ENCODE measurements at regions not wholly inside any gene's neighbourhood (a gene's known extent, or its start where the extent isn't known, plus 50 kb on each side); places are given as distances from the start of the nearest gene placed in this dataset.
"Not testable (repeated sequence)": the region's sequence is repeated elsewhere in the genome, so short reads cannot be mapped to it uniquely, and the experiment has no call there.

DNA sequence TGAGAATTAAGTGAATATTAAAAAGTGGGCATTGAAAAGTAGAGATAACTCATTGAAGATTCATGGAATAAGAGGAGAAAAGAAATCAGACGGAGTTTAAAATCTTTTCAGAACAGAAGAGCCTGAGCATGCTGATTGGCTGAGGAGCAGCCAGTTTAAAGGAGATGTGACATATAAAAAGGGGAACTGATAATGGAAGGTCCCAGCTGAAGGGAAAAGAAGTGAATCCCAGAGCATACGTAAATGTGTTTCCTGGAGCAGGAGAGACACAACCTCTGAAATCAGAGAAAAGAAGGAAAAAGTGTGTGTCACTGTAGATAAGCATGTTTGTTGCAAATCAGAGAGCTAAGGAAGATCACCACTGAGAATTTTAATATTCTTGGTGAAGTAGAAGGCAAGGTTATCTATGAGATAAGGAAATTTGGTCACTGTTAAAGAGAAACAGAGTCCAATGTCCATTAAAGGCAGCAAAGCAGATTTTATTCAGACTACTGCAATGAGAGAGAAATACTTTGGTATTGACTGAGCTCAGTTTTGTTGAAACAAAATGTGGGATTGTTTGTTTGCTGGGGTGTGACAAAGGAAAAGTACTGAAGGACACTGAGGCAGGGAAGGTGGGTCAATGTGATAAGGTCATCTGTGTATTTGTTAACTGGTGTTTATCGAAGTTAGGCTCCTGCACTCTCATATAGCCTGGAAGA, 84.6 kb upstream of the WDR72 start:
- DNase-seq: no peak

DNA sequence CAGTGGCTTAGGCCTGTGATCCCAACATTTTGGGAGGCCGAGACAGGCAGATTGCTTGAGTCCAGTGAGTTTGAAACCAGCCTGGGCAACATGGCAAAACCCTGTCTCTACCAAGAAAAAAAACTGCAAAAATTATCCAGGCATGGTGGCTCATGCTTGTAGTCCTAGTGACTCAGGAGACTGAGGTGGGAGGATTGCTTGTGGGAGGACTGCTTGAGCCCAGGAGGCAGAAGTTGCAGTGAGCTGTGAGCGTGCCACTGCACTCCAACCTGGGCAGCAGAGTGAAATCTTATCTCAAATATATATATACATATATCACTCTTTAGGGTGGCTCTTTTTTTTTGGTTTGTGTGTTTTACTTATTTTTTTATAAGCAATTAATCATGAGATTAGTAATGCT, 83.7 kb upstream of the WDR72 start:
- DNase-seq: no peak

DNA sequence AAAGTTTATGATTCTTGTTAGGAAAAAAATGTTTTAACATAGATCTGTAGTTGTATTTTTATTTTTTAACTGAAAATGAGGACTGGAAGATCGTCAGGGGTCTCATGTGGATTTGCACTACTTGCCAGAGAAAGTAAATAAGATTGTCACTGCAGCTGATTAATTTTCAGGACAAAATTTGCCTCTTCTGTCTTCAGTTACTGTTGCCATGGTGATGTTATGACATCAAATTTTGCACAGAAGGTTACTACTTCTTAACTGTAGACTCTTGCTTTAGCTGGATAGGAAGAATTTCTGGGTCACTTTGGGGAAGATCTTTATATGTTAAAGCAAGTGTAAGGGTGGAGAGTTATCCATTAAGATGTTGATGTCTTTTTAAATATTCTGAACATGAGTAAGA, 82.2 kb upstream of the WDR72 start:
- DNase-seq: no peak

DNA sequence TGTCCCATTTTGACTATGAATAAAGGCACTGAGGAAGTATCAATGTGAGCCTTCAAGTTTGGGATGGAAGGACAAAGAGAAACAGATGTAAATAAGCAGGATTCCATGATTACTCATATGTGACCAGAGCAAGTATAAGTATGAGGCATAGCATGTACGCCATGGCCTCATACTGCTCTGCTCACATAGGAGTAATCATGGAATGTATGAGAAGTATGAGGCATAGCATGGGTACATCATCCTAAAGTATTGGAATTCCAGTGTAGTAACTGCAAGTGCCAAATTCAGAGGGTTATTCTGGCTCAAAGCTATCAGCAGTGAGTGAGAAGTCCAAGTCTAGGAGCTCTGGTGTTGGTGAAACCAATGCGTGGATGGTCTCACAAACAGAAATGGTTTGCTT, 81.2 kb upstream of the WDR72 start:
- no peak for DNase-seq

- no peak for DNase-seq
Observed at GRCh38 chr15:53837263-53837662, 77.8 kb upstream of the WDR72 start.

DNA sequence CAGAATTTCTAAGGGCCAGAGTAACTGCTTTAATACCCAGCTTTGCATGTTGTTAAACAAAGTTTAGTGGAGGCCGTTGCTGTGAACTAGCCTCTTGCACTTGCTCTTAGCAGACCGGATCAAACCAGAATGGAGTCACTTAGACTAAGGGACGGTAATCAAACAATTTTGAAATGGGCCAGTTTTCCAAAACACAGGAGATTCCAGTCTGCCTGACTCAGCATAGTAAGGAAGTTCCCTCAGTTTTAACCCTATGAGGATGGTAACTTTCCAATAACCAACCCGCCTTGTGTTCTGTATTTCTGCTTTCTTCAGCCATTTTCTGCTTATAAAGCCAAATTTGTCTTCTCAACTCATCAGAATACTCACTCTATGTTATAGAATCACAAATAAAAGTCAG, 77.2 kb upstream of the WDR72 start:
- DNase-seq: no peak

DNA sequence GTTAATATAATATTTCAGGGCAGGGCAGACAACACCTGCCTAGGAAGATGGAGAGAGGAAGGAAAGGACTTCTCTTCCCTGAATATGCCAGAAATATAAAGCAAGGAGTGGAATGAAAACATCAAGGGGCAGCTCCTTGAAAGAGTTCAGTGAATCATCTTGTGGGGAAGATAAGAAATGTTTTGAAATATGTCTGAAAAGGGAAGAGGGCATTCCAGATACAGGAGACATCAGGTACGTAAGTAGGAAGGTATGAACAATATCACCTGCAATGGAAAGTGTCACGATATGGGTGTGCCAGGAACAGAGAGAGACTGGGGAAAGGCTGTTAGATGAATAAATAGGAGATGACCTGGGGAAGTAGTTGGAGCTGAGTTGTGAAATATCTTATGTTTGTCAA, 75.8 kb upstream of the WDR72 start:
- DNase-seq: no peak

- no peak for DNase-seq
Observed at GRCh38 chr15:53834214-53834613, 74.8 kb upstream of the WDR72 start.

DNA sequence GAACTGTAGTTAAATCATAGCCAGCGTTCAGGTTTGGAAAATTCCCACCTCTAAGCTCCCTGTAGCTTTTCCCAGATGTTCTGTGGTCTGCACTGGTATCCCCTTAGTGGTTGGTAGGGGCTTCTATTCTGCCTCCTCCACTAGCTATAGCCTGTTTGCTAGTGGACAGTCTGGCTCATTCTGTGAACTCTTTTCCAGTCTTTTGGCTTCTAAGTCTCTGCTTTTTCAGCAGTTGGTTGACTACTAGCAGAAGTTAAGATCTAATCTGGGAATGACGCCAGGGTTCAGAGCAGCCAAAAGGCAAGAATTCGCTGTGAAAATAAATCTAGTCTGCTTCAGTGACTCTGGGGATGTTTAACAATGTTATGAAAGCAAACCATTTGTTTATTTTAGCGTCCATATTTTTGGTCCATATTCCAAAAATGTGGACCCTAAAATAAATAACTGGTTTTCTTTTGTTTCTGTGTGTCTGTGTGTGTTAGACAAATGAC, 73.7 kb upstream of the WDR72 start:
- no peak for DNase-seq

- no peak for DNase-seq
Observed at GRCh38 chr15:53831907-53832770, 72.7 kb upstream of the WDR72 start.

DNA sequence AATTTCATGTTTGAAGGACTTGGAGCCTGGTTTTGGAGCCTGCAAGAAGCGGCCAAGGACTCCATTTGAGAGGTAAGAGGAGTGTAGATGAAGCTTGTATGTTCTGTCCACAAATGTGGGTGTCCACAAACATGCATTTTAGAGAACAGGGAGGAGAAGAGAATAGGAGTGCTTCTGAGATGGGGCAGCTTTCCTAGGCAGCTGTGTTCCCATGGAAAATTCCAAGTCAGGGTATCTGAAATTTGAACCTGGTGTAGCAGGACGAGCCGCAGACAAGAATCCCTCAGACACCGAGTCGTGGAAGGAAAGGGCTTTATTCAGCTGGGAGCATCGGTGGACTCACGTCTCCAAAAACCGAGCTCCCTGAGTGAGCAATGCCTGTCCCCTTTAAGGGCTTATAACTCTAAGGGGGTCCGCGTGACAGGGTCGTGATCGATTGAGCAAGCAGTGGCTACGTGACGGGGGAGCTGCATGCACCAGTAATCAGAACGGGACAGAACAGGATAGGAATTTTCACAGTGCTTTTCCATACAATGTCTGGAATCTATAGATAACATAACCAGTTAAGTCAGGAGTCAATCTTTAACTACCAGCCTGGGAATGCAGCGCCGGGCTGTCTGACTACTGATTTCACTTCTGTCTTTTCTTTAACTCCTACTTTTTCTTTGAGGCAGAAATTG, 71.4 kb upstream of the WDR72 start:
- DNase-seq: no peak

DNA sequence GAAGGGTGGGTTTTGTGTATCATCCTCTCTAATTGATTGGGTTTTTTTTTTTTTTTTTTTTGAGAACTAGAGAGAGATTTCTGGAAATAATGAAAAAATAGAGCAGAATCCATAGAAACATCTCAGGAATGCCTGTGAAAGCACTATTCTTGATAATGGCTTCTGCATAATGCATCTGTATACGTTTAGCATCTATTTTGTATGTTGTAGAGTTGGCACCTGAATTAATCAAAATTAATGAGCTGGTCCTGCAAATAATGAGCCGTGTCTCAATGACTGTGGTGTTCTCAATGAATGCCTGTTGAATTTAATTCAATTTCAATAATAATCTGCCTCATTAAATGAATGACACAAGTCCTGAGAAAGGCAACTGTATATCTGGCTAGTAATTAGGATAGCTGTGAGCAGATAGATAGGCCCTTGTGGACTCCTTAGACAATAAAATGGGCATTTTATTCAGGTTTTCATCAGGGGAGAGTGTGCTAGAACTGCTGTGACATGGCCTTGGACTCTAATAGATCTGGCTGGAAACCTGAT, 70.5 kb upstream of the WDR72 start:
- no peak for DNase-seq

- DNase-seq: no peak
Observed at GRCh38 chr15:53829471-53829870, 70.0 kb upstream of the WDR72 start.

GRCh38 chr15:53827355-53827754, 67.9 kb upstream of the WDR72 start:
- DNase-seq: no peak

- peak; percentile 1 for DNase-seq
Observed at GRCh38 chr15:53811530-53811929, 52.1 kb upstream of the WDR72 start.

GRCh38 chr15:53810306-53810705, 50.8 kb upstream of the WDR72 start:
- DNase-seq: not testable (repeated sequence)

Data from dermis blood vessel endothelial cell (primary cell).